Type B pancreatic cell (in vitro differentiated cells): ENCODE measurements at regions not wholly inside any gene's neighbourhood (a gene's known extent, or its start where the extent isn't known, plus 50 kb on each side); places are given as distances from the start of the nearest gene placed in this dataset.
"Not testable (repeated sequence)": the region's sequence is repeated elsewhere in the genome, so short reads cannot be mapped to it uniquely, and the experiment has no call there.

Experiments
- DNase-seq: peaks from one replicate; pipeline ENCODE4 v3.0.0; 2021; ENCODE audit warnings: mixed read lengths; ENCODE audit not compliant: unreplicated experiment; ENCODE audit errors: extremely low spot score
- H3K27ac Mint-ChIP-seq: 2 replicates; pipeline ENCODE4 v1.8.0; 2021; ENCODE audit warnings: mild to moderate bottlenecking, mixed read lengths
- H3K27me3 Mint-ChIP-seq: 2 replicates; pipeline ENCODE4 v1.8.0; 2021; ENCODE audit warnings: mixed read lengths
- H3K36me3 Mint-ChIP-seq: 2 replicates; pipeline ENCODE4 v1.8.0; 2021; ENCODE audit warnings: mixed read lengths
- H3K4me1 Mint-ChIP-seq: one replicate; pipeline ENCODE4 v1.8.0; 2021; ENCODE audit warnings: mixed read lengths; ENCODE audit not compliant: unreplicated experiment
- H3K4me3 Mint-ChIP-seq: 2 replicates; pipeline ENCODE4 v1.8.0; 2021; ENCODE audit warnings: mild to moderate bottlenecking, mixed read lengths
- H3K9me3 Mint-ChIP-seq: 2 replicates; pipeline ENCODE4 v1.8.0; 2021; ENCODE audit warnings: mixed read lengths

- not testable (repeated sequence) for H3K4me1 Mint-ChIP-seq, H3K4me3 Mint-ChIP-seq, H3K27ac Mint-ChIP-seq, H3K9me3 Mint-ChIP-seq, H3K27me3 Mint-ChIP-seq, H3K36me3 Mint-ChIP-seq, DNase-seq
These were observed 53.6 kb downstream of the SRGAP2 start for GRCh38 chr1:206256935-206257334.

GRCh38 chr1:206261473-206261872 is 58.1 kb downstream of the SRGAP2 start:
- H3K27ac Mint-ChIP-seq, H3K9me3 Mint-ChIP-seq, H3K4me3 Mint-ChIP-seq: not testable (repeated sequence)

DNA sequence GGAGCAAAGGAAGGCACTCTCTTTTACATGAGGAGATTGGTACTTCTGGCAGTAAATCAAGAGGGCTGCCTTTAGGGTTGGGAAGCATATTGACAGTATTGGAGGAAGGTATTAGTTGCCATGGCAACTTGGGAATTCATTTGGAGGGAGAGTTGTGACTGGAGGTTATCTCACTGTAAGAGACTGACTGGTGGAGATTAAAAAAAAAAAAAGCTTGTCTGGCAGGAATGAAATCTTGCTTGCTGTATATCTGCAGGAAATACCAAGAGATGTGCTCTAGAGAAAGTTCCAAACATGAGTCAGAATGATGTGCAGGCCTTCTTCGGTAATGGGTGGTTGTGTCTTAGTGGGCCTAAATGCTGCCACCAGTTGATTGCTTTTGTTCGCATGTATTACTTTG is 59.1 kb downstream of the SRGAP2 start:
- H3K4me3 Mint-ChIP-seq, DNase-seq, H3K27ac Mint-ChIP-seq, H3K9me3 Mint-ChIP-seq, H3K27me3 Mint-ChIP-seq, H3K4me1 Mint-ChIP-seq, H3K36me3 Mint-ChIP-seq: not testable (repeated sequence)

More at GRCh38 chr1:206261473-206261872, 58.1 kb downstream of the SRGAP2 start:
- not testable (repeated sequence) for DNase-seq, H3K27me3 Mint-ChIP-seq, H3K36me3 Mint-ChIP-seq, H3K4me1 Mint-ChIP-seq

GRCh38 chr1:206264916-206265315 is 61.6 kb downstream of the SRGAP2 start:
- H3K4me3 Mint-ChIP-seq, H3K36me3 Mint-ChIP-seq, H3K4me1 Mint-ChIP-seq, H3K9me3 Mint-ChIP-seq, DNase-seq, H3K27ac Mint-ChIP-seq, H3K27me3 Mint-ChIP-seq: not testable (repeated sequence)

DNA sequence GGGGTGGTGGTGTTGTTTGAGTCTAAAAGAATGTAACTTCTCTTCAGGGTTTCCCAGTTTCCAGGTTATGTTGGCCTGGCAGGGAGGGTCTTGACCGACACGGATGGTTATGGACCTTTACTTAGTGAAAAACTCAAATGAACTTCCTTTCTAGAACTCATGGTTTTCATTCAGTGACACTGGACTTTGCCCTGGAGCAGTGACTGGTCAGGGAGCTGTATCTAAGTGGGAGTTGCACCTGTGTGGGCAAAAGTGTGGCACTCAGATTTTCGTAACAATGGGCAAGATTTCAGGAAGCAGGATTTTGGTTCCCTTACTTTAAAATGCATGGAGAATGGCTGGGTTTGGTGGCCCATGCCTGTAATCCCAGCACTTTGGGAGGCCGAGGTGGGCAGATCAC is 67.8 kb downstream of the SRGAP2 start:
- not testable (repeated sequence) for H3K27ac Mint-ChIP-seq, H3K4me3 Mint-ChIP-seq, H3K36me3 Mint-ChIP-seq, H3K4me1 Mint-ChIP-seq, H3K27me3 Mint-ChIP-seq, H3K9me3 Mint-ChIP-seq, DNase-seq

GRCh38 chr1:206273104-206273503 is 69.8 kb downstream of the SRGAP2 start:
- H3K9me3 Mint-ChIP-seq, H3K27ac Mint-ChIP-seq, H3K4me3 Mint-ChIP-seq, DNase-seq, H3K27me3 Mint-ChIP-seq, H3K36me3 Mint-ChIP-seq, H3K4me1 Mint-ChIP-seq: not testable (repeated sequence)

GRCh38 chr1:206276143-206276542 is 72.8 kb downstream of the SRGAP2 start:
- not testable (repeated sequence) for H3K36me3 Mint-ChIP-seq, H3K4me1 Mint-ChIP-seq, H3K27ac Mint-ChIP-seq, H3K27me3 Mint-ChIP-seq, DNase-seq, H3K9me3 Mint-ChIP-seq, H3K4me3 Mint-ChIP-seq

- H3K27ac Mint-ChIP-seq, DNase-seq: not testable (repeated sequence)
These were observed 75.3 kb downstream of the SRGAP2 start for GRCh38 chr1:206278683-206279082.

DNA sequence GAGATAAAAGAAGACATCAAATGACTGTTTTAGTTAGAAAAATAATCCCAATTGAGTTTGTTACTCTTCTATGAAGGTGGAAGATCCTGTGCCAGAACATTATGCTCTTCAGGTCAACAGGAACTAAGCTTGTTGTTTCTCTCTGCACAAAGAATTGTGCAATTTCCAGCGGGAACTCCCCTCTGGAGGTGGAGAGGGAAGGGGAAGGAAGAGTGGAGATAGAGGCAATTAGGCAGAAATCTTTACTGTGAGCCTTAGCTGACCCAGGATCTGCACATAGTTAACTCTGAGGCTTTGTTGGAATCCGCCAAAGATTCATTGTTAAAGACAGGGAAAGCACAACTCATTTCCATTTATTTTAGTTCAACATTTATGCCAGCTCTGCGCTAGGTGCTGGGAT is 77.3 kb downstream of the SRGAP2 start:
- not testable (repeated sequence) for H3K9me3 Mint-ChIP-seq, H3K36me3 Mint-ChIP-seq, DNase-seq, H3K27me3 Mint-ChIP-seq, H3K27ac Mint-ChIP-seq, H3K4me3 Mint-ChIP-seq, H3K4me1 Mint-ChIP-seq

More at GRCh38 chr1:206278683-206279082, 75.3 kb downstream of the SRGAP2 start:
- H3K9me3 Mint-ChIP-seq, H3K36me3 Mint-ChIP-seq, H3K27me3 Mint-ChIP-seq, H3K4me3 Mint-ChIP-seq, H3K4me1 Mint-ChIP-seq: not testable (repeated sequence)

DNA sequence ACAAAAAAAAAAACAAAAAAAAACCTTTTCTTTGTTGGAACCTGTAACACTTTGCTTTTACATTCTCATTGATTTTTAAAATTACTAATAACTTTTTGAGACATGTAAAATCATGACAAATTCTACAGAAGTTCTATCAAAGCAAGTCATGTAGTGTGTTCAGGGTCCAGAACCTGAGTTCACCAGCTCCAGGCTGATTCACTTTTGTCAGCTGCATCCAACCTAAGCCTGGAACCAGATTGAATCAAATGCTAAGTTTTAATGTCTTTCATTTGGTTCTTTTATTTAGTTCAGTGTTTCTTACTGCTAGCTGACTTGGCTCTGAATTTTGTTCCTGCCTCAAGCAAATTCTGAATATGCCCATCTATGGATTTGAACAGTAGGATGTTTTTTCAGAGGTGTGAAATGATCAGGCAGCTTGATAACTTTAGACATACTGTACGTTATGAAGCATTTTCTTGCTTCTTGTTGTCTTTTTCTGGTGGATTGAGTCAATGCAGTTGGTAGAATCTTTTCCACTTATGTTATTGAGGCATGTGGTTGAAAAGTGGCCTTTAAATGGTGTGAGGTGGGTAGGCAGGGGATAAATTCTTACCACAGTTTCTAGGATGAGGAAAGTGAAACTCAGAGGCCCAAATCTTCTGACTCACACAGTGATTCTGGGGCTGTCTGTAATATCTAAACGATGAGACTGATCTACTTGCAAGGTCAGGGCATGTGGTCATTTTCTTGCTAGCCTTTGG is 78.7 kb downstream of the SRGAP2 start:
- not testable (repeated sequence) for H3K4me1 Mint-ChIP-seq, H3K27me3 Mint-ChIP-seq, H3K9me3 Mint-ChIP-seq, DNase-seq, H3K4me3 Mint-ChIP-seq, H3K36me3 Mint-ChIP-seq, H3K27ac Mint-ChIP-seq

- not testable (repeated sequence) for H3K4me3 Mint-ChIP-seq, H3K36me3 Mint-ChIP-seq, DNase-seq, H3K4me1 Mint-ChIP-seq, H3K27ac Mint-ChIP-seq, H3K27me3 Mint-ChIP-seq, H3K9me3 Mint-ChIP-seq
These were observed 82.0 kb downstream of the SRGAP2 start for GRCh38 chr1:206285024-206285960.

- not testable (repeated sequence) for H3K9me3 Mint-ChIP-seq, H3K27me3 Mint-ChIP-seq, DNase-seq, H3K27ac Mint-ChIP-seq, H3K36me3 Mint-ChIP-seq, H3K4me1 Mint-ChIP-seq, H3K4me3 Mint-ChIP-seq
These were observed 84.4 kb downstream of the SRGAP2 start for GRCh38 chr1:206287759-206288158.

DNA sequence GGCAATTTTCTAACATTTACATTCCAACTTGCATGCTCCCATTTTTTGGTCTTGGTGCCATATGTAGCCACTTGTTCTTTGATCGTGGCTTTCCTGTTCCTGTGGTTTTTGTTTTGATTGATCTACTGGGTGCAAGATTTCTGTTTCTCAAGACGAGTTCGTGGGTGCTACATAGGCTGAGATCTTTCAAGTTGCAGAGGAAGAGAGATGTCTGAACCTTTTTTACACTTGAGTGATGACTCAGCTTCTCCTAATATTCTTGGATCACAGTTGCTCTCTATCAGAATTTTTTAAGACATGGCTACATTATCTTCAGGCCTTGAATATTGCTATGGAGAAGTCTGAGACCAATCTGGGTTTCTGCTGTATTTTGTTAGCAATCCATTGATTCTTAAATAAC is 85.1 kb downstream of the SRGAP2 start:
- not testable (repeated sequence) for DNase-seq, H3K36me3 Mint-ChIP-seq, H3K27me3 Mint-ChIP-seq, H3K27ac Mint-ChIP-seq, H3K4me1 Mint-ChIP-seq, H3K9me3 Mint-ChIP-seq, H3K4me3 Mint-ChIP-seq
